Muscle of back (tissue), 3 donors: ENCODE measurements at regions not wholly inside any gene's neighbourhood (a gene's known extent, or its start where the extent isn't known, plus 50 kb on each side); places are given as distances from the start of the nearest gene placed in this dataset.

Experiments
- DNase-seq, 3 donors: peaks; one replicate each; pipeline versions ENCODE4 v3.0.0 to v3.0.0-alpha.2; 2013

DNA sequence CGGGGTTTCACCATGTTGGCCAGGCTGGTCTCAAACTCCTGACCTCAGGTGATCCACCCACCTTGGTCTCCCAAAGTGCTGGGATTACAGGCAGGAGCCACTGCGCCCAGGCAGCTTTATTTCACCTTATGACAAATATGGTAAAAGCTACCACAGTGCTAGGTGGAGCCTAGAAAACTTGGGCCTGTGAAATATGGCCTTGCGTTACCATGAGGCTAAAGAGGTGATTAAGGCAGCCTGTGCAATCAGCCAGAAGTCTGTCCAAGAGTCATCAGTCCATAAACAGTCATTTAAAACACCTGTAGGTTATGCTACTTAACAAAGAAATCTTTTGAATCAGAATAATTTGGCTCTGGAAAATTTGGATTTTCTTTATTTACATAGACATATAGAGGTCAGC, 114.8 kb upstream of the ANKH start:
- no peak for DNase-seq

DNA sequence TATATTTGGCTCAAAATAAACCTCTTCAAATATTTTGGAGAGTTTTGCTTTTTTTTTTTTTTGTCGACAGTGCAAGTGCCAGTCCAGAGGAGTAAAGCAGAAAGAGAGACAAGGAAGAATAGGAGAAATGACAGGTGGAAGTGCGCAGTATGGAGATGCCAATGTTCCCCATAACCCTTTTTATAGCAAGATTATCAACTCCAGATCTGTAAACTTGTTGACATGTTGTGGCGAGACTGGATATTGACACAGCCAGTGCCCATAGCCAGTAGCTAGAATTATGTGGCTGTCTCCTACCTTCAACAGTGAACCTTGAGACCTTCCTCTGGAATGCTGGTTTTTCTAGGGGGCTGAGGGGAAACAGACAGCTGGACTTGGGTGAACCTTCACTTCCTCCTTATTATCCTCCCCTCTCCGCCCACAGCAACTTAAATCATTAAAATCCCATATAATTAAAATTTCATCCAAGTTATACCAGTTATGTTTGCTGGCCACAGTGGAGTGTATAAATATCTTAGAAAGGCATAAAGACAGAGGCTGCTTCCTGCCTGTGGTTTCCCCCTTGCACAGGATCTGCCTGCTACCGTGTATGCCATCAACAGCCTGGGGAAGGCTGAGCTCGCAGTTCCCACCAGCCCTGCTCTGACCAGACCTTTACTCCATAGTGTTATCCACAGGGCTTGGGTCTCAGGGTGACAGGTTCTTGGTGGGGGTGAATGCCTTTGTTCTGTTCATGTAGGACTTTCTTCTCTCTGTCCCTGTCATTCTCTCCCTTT, 112.3 kb upstream of the ANKH start:
- DNase-seq = no peak

DNA sequence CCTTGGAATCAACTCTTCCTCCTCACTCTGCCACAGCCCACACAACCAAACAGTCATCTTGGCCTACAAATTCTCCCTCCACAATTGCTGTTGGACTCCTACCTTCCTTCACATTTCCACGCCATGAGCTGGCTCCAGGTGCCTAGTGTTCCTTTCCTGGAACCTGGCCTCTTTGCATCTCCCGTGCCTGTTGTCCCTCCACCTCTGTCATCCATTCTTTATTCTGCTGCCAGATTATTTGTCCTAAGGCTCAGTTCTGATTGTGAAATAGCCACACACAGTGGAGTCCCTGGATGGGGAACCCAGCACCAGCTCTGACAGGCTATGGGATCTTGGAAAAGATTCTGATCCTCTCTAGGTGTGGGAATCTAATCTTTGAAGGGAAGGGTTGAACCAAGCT, 109.1 kb upstream of the ANKH start:
- DNase-seq = no peak

DNA sequence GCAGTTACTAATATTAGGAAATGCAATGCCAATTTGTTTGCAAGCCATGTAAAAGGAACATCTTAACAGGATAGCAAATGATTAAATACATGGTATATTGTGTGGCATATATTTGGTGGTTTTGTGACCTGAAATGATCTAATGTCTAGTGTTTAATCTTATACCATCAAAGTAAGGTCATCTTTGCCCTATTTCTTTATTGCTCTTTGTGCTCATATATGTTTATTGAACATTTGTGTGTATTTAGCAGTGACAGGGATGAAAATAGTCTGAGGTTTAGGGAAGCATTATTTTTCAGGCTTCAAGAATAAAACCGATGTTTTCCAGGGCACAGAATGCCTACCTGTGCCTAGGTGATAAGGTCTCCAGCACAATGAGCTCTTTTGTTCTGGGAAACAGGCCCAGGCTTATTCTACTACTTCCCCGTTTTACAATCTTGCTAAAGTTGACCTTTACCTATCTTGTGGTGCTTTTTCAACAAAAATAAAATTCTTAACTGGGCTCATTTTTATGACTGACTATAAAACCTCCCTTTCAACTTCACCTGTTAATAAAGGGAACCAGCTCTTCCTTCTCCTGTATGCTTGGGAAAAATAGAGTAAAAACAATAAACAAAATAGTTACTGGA, 105.6 kb upstream of the ANKH start:
- no peak for DNase-seq

DNA sequence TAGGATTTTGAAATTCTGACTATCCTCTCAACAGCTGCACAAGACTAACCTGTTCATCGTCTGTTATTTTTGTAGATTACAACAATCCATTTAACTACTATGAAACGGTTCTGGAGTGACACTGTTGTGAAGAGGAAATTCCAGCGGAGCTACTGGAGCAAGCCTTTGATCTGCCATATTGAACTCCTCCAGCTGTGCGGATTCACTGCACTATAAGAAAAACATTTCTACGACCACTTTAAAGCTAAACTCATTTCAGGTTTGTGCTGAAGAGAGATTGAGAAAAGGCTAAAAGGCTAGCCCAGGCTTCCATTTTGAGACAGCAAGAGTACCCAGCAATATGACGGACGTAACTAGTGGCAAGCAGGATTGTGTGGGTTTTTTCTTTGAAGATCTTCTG, 104.9 kb upstream of the ANKH start:
- no peak for DNase-seq

DNA sequence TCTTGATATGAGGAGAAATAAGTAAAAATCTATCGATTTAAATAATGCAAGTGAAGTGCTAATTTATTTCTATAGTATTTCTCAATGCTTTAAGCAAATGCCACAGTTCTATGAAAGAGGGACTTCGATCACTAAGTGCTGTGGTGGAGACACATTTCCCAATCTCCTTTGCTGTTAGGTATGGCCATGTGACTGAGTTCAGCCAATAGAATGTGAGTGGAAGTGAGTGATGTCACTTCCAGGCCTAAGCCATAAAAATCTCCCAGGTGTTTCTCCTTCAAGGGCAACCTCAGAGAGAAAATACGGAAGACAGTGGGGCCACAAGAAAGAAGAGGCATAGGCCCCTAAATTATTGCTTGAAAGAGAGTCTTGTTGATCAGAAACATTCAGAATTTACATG, 100.3 kb upstream of the ANKH start:
- no peak for DNase-seq

DNA sequence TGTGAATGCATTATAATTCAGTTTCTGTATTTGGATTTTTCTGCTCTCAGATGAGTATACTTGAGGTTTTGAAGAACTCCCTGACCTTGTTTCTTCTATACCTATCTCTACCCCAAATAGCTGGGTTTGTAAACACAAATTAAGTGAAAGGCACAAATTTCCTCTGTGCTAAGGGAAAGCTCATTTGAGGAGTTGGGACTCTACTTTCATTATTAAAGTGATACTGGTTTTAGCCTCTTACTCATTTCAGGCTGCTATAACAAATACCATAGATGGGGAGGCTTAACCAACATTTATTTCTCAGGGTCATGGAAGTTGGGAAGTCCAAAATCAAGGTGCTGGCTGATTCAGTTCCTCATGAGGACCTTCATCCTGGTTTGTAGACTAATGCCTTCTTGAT, 97.2 kb upstream of the ANKH start:
- DNase-seq = no peak

DNA sequence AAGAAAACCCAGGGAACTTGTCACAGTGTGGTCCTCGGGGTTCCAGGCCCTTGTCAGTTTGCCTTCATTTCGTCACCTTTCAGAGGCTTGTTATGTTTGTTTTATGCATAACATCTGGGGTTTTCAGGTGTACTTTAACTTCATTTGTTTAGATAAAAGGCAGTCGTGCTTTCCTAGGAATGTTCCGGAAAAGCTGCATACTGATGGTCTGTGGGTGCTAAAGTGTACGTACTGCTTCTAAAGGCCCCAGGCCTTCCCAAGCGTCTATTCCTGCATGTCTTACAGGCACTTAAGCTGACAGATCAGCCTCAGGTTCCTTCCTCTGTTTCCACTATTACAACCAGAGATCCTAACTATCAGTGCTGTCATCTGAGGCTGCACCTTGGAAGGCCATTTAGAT, 95.6 kb upstream of the ANKH start:
- DNase-seq = no peak

DNA sequence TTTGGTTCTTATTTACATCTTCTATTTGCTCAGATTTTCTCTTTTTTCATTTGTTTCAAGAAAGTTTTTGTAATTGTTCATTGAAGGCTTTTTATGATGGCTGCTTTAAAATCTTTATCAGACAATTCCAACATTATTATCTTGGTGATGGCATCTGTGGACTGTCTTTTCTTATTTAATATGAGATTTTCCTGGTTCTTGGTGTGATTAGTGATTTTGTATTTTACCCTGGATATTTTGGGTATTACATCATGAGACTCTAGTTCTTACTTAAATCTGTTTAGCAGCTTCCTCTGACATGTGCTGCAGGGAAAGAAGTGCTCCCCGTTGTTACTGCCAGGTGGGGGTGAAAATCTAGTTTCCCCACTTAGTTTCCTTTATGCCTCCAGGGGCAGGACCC, 94.2 kb upstream of the ANKH start:
- DNase-seq = no peak

DNA sequence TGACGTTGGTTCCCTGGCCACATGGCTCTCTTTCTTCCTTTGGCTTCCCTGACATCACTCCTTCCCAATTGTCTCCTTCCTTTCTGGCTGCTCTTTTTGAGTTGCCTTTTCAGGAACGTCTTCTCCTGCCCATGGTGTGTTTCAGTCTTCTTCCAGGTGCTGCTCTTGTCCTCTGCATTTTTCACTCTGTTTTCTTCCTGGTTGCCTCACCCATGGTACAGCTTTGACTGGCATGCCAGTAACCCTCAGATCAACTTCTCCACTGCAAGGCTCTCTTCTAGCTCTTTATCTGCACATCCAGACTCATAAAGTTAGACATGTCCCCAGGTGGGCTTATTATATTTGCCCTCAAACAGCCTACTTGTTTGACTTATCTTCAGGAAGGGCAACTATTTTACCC, 91.0 kb upstream of the ANKH start:
- no peak for DNase-seq

DNA sequence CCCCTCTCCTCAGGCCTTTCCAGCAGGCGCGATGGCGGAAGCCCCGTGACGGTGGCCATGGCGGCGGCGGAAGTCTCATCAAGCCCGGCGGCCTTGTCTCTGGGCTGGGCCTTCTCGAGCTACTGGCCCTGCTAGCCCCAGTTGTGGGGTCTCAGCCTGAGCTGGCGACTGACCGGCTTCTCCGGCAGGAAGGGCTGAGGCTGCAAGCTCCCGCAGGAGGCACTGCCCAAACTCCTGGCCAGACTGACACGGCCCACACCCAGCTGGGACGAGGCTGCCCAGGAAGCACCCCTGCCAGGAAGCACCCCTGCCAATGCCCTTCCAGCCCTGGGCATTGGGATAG, 88.5 kb upstream of the ANKH start:
- no peak for DNase-seq

DNA sequence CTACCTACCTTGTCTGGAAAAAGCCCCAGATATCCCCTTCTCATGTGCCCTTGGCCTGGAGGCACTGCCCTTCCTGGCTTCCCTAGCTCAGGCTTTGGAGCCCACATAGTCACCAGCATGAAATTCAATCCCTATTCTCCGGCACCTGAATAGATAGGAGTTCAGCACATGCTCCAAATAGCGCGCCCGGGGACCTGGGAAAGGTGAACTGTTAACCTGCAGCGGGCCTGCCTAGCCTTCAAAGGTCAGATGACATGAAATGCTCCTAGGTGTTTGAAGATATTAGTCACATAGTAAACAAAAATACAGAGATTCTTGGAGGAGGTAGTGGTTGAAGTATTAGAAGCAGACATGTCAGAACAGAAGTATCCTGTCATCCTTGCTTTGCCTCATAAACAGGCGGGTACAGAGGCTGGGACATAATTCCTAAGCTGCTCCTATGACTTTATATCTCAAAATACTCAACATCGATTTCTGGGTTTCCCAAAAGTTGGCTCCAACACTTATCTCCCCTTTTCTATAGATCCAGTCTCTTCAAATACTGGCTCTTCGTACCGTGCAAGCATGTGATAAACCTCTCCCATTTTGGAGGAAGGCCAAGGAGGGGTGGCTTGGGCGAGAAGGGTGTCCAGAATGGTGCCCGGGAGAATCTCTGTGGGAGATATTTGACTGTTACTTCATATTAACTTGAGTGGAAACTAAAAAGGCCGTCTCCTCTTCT, 88.0 kb upstream of the ANKH start:
- DNase-seq = no peak

DNA sequence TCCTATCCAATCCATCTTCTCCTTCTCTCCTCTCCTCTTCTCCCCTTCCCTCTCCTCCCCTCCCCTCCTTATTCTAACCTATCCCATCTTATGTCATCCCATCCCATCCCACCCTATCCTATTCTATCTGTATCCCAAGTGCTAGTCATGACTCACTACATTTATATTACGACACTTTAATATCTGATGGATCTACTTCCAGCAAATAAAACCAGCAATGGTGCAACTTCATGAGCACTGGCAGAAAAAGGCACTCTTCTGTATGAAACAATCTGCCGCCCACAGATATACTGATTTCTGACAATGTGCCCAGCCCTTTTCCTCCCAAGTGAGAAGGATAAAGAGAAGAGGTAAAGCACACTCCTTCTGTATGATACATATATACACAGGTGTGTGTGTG, 86.6 kb upstream of the ANKH start:
- no peak for DNase-seq

DNA sequence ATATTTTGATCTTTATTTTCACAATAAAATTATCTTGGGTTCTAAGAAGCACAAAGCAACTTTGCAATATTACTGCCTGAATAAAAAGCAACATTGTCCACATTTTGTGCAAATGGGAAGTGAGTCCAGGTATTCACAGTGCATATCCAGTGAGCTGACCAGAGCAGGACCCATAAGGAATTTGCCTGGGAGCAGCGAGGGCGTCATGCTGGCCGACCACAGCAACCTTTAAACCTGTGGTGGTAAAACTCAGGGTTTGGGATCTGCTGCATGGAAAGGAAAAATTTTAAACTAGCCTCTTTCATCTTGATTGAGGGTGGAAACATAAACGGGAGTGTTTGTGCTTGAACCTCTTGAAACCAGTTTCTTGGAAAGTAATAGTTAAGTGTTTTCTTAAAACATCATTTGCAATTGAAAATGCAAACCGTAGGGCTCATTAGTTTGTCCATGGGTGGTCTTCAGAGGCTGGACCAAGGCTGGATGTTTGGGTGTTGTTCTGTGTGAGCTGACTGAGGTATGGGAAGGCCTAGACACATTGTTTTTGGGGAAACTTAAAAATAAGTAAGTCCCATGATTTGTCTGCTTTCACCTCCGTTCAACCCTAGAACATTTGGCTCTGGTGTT, 85.0 kb upstream of the ANKH start:
- DNase-seq = no peak

DNA sequence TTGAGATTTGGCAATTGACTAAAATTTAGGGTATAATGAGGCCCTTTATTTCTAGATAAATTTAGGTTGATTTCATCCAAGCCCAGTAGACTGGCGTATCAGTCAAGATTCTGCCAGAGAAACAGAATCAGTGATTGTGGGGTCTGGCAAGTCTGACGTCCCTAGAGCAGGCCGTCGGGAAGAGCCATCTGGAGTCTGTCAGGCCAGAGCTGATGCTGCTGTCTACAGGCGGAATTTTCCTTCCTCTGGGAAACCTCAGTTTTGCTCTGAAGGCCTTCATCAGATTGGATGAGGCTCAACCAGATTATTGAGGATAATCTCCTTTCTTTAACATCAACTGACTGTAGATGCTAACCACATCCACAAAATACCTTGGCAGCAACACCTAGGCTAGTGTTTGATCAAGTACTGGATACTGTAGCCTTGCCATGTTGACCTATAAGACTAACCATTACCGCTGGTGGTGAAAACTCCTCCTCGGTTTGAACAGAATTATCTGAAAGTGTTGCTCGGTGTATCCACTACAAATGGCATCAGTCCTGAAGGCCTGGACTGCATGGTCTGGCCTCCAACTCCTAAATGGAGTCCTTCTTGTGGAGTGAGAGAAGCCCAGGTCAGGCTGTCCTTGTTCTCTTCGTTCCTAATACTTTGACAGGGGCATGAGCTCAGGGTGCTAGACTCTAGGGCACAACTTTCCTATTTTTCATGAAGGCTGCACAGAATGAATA, 83.2 kb upstream of the ANKH start:
- no peak for DNase-seq

DNA sequence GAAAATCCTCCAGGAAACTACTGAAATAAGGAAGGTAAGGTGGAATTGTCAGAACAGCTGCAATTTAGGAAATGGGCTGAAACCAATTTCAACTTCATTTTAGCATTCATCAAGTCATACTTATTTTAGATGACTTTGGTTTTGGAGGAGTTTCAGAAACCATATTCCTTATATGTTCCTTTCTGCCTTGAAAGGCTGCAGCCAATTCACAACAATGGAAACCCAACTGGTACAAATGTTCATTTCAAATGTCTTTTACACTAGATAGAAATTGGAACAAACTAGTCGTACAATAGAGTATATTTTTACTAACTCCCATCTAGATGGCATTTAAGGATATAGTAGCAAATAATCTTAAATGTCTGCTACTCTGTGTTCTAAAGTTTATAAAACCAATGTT, 82.6 kb upstream of the ANKH start:
- no peak for DNase-seq

DNA sequence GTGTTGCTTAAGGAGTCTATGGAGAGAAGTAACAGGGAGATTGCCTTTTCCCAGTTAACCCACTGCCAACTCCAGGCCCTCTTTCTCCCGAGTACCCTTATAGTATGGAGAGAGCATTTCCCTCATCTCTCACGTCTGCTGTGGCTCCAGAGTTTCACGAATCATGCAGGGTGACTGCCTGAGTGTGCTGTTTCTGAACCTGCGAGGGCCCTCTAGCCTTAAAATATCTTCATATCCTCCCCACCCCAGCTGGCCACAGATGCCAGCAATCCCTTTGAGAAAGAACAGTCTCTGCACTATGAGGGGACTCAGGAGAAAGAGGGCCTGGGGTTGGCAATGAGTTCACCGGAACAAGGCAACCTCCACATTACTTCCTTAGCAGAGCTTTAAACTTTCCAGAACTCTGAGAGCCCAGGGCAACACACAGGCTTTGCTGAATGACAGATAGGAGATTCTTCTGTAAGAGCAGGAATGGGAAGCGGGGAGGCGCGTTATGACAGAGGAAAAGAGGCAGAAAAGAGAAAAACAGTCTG, 81.6 kb upstream of the ANKH start:
- DNase-seq = no peak

DNA sequence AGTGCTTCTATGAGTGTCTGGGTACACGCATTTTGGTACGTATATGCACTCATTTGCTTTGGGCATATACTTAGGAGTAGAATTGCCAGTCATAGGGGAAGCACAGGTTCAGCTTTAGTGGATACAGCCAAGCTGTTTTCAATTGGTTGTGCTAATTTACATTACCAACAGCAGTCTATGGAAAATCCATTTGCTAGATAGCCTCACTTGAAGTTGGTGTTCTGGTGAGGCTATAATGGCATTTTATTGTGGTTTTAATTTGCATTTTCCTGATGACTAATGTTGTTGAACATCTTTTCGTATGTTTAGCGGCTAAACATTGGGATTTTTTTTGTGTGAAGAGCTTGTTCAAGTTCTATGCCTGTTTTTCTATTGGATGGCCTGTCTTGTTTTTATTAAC, 76.8 kb upstream of the ANKH start:
- no peak for DNase-seq

DNA sequence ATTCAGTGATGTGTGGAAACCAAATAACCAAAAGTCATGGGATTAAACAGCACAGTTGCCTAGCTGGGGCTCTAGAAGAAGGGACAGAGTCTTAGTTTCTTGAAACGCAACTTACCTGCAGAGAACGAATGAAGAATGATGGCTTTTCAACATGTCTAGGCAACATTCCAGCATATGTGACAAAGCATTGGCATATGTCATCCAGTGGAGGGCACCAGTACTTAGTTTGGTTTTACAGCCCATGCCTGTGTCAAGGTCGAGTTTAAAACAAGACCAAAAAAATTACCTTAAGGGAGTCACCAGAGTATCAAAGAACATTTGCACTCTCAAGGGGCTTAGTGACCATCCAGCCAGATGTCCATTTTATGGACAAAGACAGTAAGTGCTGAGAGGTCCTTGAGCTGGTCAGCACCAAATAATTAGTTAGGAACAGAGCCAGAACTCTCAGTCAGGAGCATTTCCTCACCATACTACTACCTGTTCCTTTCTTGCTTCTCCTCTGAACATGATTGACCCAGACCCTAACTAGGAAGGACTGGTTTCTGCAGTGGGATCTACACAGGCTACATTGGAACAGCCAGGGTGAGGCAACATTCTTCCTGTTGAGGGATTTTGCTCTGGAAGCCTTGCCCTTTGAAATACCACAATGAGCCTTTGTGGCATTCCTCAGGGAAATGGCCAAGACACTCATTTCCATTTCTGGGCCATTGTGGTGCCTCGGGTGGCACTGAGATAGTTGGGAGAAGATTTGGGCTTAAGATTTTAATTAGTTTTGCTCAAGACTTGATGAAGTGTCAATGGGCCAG, 75.4 kb upstream of the ANKH start:
- no peak for DNase-seq

DNA sequence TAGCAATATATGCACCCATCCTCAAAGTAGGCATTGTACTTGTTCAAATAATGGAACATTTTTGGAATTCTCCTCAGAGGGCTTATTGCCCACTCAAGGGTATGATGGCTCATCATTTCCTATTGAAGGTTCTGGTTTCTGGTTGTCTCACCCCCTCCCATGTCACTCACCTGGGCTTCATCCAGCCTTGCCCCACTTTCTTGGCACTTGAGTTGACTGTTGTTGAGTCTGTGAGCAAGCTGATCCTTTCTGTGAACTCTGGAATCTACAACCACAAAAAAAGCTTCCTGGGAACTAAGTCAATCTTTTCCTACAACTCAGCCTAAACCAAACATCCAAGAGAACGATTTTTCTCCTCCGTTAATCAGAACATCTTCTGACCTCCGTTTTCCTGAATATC, 73.9 kb upstream of the ANKH start:
- no peak for DNase-seq

DNA sequence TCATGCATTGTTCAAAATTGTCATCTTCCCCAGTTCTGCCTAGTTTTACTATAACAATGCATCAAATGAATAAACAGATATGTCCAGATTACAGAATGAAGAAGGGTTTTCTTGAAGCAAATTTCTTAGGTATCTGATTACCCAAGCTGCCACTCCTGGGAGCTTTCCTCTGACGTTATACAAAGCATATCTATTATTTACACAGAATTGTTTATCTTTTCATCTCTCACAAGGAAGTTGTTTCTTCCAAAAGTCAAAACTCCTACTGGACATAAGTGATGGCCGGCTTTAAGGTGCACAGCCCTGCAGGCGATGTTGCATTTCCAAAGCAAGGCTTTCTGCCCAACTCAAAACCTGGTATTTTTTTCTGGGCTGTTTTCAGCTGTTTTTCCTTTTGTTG, 73.4 kb upstream of the ANKH start:
- DNase-seq = no peak
